Neural cell (in vitro differentiated cells): ENCODE measurements at regions not wholly inside any gene's neighbourhood (a gene's known extent, or its start where the extent isn't known, plus 50 kb on each side); places are given as distances from the start of the nearest gene placed in this dataset.

Experiments used
- EP300 ChIP-seq: fragments of 450-650 bp; conservative IDR thresholded peaks from 2 replicates; pipeline ENCODE4 v1.6.1; 2014; ENCODE audit warnings: antibody characterized with exemption, mild to moderate bottlenecking, moderate library complexity; ENCODE audit not compliant: poor library complexity, severe bottlenecking
- EZH2 ChIP-seq: fragments of 200-600, 300-800 bp; shearing (Covaris generic), sonication (generic); IDR thresholded peaks from 2 replicates; pipeline ENCODE4 v1.6.1; 2014; ENCODE audit warnings: antibody characterized with exemption, low read length, borderline replicate concordance, mild to moderate bottlenecking; ENCODE audit not compliant: insufficient read depth, poor library complexity, severe bottlenecking
- POLR2AphosphoS5 ChIP-seq: IDR thresholded peaks from 2 replicates; pipeline ENCODE4 v1.6.1; 2012
- RAD21 ChIP-seq: fragments of 450-650 bp; conservative IDR thresholded peaks from 2 replicates; pipeline ENCODE4 v1.6.1; 2014; ENCODE audit warnings: antibody characterized with exemption, mild to moderate bottlenecking, moderate library complexity
- TAF1 ChIP-seq: IDR thresholded peaks from 2 replicates; pipeline ENCODE4 v1.6.1; 2012; ENCODE audit warnings: low read depth

DNA sequence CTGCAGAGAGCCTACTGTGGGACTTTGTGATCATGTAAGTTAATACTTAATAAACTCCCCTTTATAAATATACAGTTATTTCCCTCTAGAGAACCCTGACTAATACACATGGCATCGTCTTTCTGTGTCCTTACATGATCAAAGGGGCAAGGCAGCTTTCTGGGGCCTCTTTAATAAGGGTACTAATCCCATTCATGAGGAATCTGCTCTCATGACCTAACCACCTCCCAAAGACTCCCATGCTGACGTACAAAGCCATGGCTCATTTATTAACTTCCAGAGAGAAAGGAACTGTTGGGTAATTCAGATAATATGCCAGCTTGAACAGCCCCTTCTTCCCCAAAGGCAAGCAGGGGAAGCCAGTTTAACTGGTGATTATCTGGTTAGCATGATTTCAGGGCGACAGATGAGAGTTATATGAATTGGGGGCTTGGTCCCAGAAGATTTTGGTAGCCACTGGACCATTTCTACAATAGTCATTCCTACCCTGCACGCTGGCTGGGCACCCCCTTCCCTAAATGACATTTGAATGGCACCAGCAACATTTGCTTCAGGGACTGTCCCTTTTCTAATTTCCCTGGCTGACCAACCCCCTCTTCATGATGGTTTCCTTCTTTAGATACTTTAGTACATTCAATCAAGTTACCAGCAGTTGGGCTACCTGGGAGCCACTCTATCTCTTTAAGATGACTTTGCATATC is 83.6 kb upstream of the C3orf80 start:
- TF ChIP-seq POLR2AphosphoS5: no peak
- no peak for TF ChIP-seq RAD21
- TF ChIP-seq TAF1: no peak
- TF ChIP-seq EP300: no peak
- TF ChIP-seq EZH2: no peak
